LNCaP clone FGC (cell line): ENCODE measurements at regions not wholly inside any gene's neighbourhood (a gene's known extent, or its start where the extent isn't known, plus 50 kb on each side); places are given as distances from the start of the nearest gene placed in this dataset.

Experiments
- DNase-seq: peaks from one replicate; pipeline ENCODE4 v3.0.0-alpha.2; 2011; ENCODE audit warnings: low read depth
- H3K4me3 ChIP-seq: 2 replicates; pipeline ENCODE4 v1.5.1; 2011; ENCODE audit warnings: mild to moderate bottlenecking, low read depth, low read length, control low read depth
- TF ChIP-seq, protein P1 (sequence below): IDR thresholded peaks from 2 replicates; pipeline ENCODE4 v1.5.1; 2012; ENCODE audit warnings: mild to moderate bottlenecking; ENCODE audit not compliant: control insufficient read depth, insufficient read depth; ENCODE audit errors: extremely low read depth

DNA sequence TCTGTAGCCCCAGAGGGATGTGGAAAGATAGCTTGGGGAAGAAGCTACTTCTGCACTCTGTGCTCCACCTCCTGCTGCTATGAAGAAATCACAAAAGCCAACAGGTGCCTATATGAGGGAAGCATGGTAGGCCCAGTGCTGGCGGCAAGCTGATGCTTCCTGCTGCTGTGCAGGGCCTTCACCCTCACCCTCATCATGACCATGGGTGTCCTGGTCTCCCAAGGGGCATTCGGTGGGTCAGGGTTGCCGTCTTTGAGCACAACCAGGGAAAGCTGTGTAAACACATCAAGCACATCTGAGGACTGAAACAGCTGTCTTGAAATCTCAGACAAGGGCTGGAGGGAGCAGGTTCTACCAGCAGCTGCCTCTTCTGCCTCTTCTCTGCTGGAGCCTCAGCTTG is 184.0 kb downstream of the FNDC1 start:
- H3K4me3 ChIP-seq, result no peak overlapping the region
- TF ChIP-seq, protein P1, sequence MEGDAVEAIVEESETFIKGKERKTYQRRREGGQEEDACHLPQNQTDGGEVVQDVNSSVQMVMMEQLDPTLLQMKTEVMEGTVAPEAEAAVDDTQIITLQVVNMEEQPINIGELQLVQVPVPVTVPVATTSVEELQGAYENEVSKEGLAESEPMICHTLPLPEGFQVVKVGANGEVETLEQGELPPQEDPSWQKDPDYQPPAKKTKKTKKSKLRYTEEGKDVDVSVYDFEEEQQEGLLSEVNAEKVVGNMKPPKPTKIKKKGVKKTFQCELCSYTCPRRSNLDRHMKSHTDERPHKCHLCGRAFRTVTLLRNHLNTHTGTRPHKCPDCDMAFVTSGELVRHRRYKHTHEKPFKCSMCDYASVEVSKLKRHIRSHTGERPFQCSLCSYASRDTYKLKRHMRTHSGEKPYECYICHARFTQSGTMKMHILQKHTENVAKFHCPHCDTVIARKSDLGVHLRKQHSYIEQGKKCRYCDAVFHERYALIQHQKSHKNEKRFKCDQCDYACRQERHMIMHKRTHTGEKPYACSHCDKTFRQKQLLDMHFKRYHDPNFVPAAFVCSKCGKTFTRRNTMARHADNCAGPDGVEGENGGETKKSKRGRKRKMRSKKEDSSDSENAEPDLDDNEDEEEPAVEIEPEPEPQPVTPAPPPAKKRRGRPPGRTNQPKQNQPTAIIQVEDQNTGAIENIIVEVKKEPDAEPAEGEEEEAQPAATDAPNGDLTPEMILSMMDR, result no peak
- DNase-seq, result no peak

DNA sequence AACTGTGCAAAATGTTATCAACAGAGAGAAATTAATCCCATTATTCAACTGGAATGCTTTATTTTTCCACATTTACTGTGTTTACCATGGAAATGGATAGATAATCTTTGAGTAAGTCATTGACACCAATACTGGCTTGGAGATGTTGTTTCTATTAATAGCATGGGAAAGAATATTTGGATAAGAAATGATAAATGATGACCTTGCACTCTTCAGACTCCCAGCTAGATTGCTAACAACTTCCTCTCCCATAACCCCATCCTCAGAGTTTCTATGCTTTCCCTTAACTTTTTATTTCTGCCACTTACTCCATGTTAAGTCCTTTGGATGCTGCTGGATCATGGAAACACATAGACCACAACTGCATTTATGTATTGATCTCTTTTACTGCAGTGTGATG is 182.5 kb downstream of the FNDC1 start:
- TF ChIP-seq, protein P1, result no peak
- H3K4me3 ChIP-seq, result no peak overlapping the region
- DNase-seq, result no peak

DNA sequence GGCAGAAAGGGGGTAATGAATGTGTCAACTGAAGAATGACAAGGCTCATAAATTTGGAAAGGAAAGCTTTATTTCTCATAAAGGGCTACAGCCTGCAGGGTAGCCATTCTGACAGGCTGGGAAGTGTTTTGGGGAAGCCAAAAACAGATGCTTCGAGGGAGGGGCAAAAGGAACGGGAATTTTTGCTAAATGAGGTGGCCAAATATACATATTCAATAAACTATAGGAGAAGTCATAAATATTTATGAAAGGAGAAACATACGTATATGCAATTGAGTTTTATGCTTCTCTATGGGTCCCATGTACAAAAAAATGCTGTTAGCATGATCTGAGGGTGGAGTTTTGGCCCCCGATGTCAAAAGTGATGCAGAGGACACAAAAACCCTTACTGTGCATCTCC is 180.7 kb downstream of the FNDC1 start:
- DNase-seq, result no peak
- TF ChIP-seq, protein P1, result no peak
- H3K4me3 ChIP-seq, result no peak overlapping the region

DNA sequence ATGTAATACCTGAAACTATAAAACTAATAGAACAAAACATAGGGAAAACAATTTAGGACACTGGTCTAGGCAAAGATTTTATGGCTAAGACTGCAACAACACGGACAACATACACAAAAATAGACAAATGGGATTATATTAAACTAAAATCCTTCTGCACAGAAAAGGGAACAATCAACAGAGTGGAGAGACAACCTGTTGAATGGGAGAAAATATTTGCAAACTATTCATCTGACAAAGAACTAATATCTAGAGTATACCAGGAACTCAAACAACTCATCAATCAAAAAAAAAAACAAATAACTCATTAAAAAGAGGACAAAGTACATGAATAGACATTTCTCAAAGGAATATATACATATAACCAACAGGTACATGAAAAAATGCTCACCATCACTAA is 174.5 kb downstream of the FNDC1 start:
- TF ChIP-seq, protein P1, result no peak
- no peak for DNase-seq
- no peak overlapping the region for H3K4me3 ChIP-seq

DNA sequence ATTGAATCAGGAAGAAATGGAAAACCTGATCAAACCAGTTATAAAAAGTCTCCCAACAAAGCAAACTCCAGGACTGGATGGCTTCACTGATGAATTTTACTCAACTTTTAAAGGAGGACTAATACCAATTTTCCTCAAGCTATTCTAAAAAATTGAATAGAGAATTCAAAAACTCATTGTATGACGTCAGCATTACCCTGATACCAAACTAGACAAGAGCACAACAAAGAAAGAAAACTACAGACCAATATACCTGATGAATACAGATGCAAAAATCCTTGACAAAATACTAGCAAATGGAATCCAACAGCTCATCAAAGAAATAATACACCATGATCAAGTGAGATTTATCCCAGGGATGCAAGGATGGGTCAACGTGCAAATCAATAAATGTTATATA is 172.9 kb downstream of the FNDC1 start:
- no peak for DNase-seq
- TF ChIP-seq, protein P1, result no peak

DNA sequence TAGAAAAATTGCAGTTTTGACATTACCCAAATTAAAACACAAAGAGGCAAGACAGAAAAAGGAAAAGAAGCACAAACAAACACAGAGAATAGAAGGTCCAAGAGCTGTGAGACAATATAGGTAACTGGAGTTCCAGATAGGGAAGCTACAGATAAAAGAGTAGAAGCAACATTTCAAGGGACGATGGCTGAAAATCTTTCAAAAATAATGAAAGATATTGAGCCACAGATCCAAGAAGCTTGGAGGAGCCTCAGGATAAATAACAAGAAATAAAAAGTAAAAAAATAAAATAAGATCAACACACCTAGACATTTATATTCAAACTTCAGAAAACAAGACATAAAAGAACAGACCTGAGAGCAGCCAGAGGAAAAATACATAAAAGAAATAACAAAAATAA is 164.9 kb downstream of the FNDC1 start:
- no peak for DNase-seq
- H3K4me3 ChIP-seq, result no peak overlapping the region
- TF ChIP-seq, protein P1, result no peak

More for the DNA sequence above, 172.9 kb downstream of the FNDC1 start:
- H3K4me3 ChIP-seq, result no peak overlapping the region

DNA sequence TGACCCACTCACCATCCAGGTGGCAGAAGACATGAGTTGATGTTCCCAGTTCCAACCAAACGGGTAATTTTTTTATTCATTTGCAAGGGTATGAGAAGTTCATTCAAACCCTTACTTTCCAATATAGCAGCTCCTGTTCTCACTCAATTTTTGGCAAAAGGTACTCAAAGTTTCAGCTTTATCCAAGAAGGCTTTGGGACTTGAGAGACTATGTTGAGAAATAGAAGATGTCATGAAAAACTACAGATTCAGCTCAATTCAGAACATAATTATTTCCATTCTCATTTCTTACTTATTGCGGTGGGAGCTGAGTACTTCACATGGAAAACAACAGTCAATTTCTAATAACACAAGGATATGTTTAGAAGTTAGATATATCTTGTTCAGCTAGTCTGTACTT is 162.3 kb downstream of the FNDC1 start:
- H3K4me3 ChIP-seq, result no peak overlapping the region
- DNase-seq, result no peak
- TF ChIP-seq, protein P1, result no peak
